Kidney (tissue), 13 donors: ENCODE measurements at regions not wholly inside any gene's neighbourhood (a gene's known extent, or its start where the extent isn't known, plus 50 kb on each side); places are given as distances from the start of the nearest gene placed in this dataset.

ENCODE experiments used
- DNase-seq, 5 donors: peaks; one replicate each; pipeline ENCODE4 v3.0.0-alpha.2; 2013 to 2020
- FAIRE-seq: peaks from 2 replicates; lab custom pipeline; 2012; peaks lifted over from hg19 to GRCh38; lab: Jason Lieb, UNC
- H3K27ac ChIP-seq, 2 donors: one replicate each; pipeline ENCODE4 v1.7.0; 2013; ENCODE audit warnings: low read depth in 2 of 2, low read length in 2 of 2, inconsistent platforms in 1 of 2
- H3K27me3 ChIP-seq: one replicate; pipeline ENCODE4 v1.7.1; 2013; ENCODE audit warnings: low read length, inconsistent platforms; ENCODE audit not compliant: control insufficient read depth, insufficient read depth
- H3K36me3 ChIP-seq, 3 donors: one replicate each; pipeline versions ENCODE4 v1.7.0 to v1.7.1; 2013; ENCODE audit warnings: low read length in 3 of 3, control low read depth in 1 of 3, inconsistent platforms in 1 of 3; ENCODE audit not compliant: insufficient read depth in 3 of 3, control insufficient read depth in 2 of 3
- H3K4me1 ChIP-seq, 3 donors: one replicate each; pipeline versions ENCODE4 v1.7.0 to v1.7.1; 2013; ENCODE audit warnings: low read length in 3 of 3, inconsistent platforms in 1 of 3, low read depth in 1 of 3; ENCODE audit not compliant: control insufficient read depth in 2 of 3, insufficient read depth in 2 of 3
- H3K4me3 ChIP-seq, 3 donors: one replicate each; pipeline versions ENCODE4 v1.7.0 to v1.8.1; 2013; ENCODE audit warnings: low read length in 3 of 3, control low read depth in 1 of 3, inconsistent platforms in 1 of 3
- H3K9ac ChIP-seq, 3 donors: one replicate each; pipeline versions ENCODE4 v1.7.0 to v1.7.1; 2013; ENCODE audit warnings: low read length in 3 of 3, control low read depth in 1 of 3, inconsistent platforms in 1 of 3
- H3K9me3 ChIP-seq, 3 donors: one replicate each; pipeline versions ENCODE4 v1.7.0 to v1.7.1; 2013; ENCODE audit warnings: low read length in 3 of 3, control low read depth in 1 of 3, inconsistent platforms in 1 of 3; ENCODE audit not compliant: control insufficient read depth in 2 of 3, insufficient read depth in 1 of 3
- intact Hi-C: fragments of 100-400 bp; cut with DNase I; formaldehyde crosslinking; loops from one replicate; pipeline ENCODE4 v1.11.1; 2022
- TF ChIP-seq, protein P1 (sequence below): IDR thresholded peaks from 3 replicates; pipeline ENCODE4 v1.5.1; 2012; ENCODE audit warnings: mild to moderate bottlenecking, moderate library complexity, borderline replicate concordance; ENCODE audit not compliant: insufficient read depth; ENCODE audit errors: extremely low read depth
- donor health status: control.
- donor health status: control.
- donor health status: control.
- donor health status: control.
- donor health status: control.
- donor health status: DM: yes; HTN: yes; CAD: no.
- donor health status: Normal renal cell carcinoma (clear cell type).

DNA sequence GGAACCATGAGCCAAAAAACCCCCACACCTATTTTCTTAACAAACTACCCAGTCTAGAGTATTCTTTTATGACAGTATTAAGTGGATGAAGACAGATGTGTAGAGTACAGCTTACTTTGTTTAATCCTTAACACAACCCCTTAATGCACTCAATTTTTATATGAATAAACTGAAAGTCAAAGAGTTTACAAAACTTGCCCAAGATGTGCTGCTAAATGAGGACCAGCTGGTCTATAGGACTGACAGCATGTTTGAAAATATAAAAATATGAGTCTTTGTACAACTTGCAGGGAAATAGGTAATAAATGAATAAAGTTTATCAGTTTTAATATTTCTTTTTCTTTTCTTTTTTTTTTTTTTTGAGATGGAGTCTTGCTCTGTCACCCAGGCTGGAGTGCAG is 102.3 kb downstream of the ZFY start:
- TF ChIP-seq, protein P1, sequence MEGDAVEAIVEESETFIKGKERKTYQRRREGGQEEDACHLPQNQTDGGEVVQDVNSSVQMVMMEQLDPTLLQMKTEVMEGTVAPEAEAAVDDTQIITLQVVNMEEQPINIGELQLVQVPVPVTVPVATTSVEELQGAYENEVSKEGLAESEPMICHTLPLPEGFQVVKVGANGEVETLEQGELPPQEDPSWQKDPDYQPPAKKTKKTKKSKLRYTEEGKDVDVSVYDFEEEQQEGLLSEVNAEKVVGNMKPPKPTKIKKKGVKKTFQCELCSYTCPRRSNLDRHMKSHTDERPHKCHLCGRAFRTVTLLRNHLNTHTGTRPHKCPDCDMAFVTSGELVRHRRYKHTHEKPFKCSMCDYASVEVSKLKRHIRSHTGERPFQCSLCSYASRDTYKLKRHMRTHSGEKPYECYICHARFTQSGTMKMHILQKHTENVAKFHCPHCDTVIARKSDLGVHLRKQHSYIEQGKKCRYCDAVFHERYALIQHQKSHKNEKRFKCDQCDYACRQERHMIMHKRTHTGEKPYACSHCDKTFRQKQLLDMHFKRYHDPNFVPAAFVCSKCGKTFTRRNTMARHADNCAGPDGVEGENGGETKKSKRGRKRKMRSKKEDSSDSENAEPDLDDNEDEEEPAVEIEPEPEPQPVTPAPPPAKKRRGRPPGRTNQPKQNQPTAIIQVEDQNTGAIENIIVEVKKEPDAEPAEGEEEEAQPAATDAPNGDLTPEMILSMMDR, result no peak
- H3K9me3 ChIP-seq, result no peaks in the 10 kb centered on the region
- H3K27me3 ChIP-seq, result no peaks in the 10 kb centered on the region
- H3K4me3 ChIP-seq, result no peak overlapping the region
- H3K27ac ChIP-seq, result no peak overlapping the region
- H3K36me3 ChIP-seq, result no peaks in the 10 kb centered on the region
- intact Hi-C loops, result no loop called here
- FAIRE-seq (no peak), DNase-seq (no peak)
- no peaks in the 10 kb centered on the region for H3K4me1 ChIP-seq
- no peak overlapping the region for H3K9ac ChIP-seq

DNA sequence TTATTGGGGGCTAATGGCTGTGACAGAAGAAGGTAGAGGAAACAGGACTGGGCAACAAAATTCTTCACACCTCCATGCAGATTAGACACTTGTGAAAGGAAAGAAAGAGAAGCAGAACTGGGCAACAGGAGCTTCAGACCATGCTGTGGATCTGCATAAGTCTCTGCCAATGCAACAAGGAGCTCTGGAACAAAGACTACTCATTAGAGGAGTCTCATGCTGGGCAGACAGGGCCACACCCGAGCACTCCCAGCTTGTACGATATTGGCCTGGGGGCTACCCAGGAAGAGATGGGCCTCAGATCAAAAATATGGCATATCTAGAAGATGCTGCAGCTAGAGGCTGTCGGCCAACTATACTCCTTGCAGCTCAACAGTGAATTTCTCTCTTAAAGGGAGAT is 105.2 kb downstream of the ZFY start:
- H3K27ac ChIP-seq, result no peak overlapping the region
- intact Hi-C loops, result no loop called here
- no peak for FAIRE-seq
- TF ChIP-seq, protein P1, result no peak
- no peaks in the 10 kb centered on the region for H3K27me3 ChIP-seq
- H3K9ac ChIP-seq, result no peak overlapping the region
- no peaks in the 10 kb centered on the region for H3K4me1 ChIP-seq
- no peaks in the 10 kb centered on the region for H3K9me3 ChIP-seq
- no peak for DNase-seq
- H3K4me3 ChIP-seq, result no peak overlapping the region
- H3K36me3 ChIP-seq, result no peaks in the 10 kb centered on the region

DNA sequence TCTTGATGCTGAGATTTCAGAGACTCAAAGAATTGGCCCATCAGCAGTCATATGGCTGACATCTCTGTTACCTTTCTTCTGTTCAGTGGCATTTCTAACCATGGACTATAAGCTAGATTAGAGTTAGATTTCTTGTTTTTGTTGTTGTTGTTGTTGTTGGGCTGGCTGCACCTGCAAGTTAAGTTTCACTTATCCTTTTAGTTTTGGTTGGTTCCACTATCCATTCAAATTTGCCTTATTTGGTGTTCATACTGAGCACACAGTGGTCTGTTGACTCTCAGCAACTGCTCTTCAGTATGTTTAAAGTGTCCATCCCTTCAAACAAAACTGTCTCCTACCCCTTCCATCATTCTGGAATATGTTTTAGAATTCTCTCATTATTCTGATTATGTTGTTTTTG is 106.8 kb downstream of the ZFY start:
- no peaks in the 10 kb centered on the region for H3K9me3 ChIP-seq
- FAIRE-seq (no peak), DNase-seq (no peak)
- no peak overlapping the region for H3K4me3 ChIP-seq
- intact Hi-C loops, result no loop called here
- H3K27ac ChIP-seq, result no peak overlapping the region
- no peak overlapping the region for H3K9ac ChIP-seq
- TF ChIP-seq, protein P1, result no peak
- H3K36me3 ChIP-seq, result no peaks in the 10 kb centered on the region
- no peaks in the 10 kb centered on the region for H3K27me3 ChIP-seq
- no peaks in the 10 kb centered on the region for H3K4me1 ChIP-seq

DNA sequence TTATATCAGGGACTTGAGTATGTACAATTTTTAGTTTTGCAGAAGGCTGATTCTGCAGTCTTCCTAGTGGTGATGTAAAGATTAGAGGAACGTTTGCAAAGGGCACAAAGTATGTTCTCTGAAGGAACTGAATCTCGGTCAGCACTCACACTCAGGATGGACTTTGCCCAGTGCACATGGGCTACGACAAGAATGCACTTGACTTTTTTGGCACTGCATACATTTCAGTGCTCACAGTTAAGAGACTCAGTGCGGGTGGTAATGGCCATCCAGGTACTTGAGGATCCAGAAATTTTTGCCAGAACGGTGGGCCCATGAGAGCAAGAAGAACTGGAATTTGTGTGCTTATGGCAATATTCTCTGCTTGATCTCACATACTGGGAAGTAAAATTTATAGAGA is 107.7 kb downstream of the ZFY start:
- Histone ChIP-seq H3K27me3 (no peaks in the 10 kb centered on the region), H3K9me3 (no peaks in the 10 kb centered on the region), H3K36me3 (no peaks in the 10 kb centered on the region), H3K27ac (no peak overlapping the region), H3K4me3 (no peak overlapping the region), H3K4me1 (no peaks in the 10 kb centered on the region), H3K9ac (no peak overlapping the region)
- TF ChIP-seq, protein P1, result no peak
- DNase-seq (peak in 1 of 5 donors; percentile 9), FAIRE-seq (no peak)
- intact Hi-C loops, result no loop called here
